ENCODE measurements at regions not wholly inside any gene's neighbourhood (a gene's known extent, or its start where the extent isn't known, plus 50 kb on each side); places are given as distances from the start of the nearest gene placed in this dataset.

DNA sequence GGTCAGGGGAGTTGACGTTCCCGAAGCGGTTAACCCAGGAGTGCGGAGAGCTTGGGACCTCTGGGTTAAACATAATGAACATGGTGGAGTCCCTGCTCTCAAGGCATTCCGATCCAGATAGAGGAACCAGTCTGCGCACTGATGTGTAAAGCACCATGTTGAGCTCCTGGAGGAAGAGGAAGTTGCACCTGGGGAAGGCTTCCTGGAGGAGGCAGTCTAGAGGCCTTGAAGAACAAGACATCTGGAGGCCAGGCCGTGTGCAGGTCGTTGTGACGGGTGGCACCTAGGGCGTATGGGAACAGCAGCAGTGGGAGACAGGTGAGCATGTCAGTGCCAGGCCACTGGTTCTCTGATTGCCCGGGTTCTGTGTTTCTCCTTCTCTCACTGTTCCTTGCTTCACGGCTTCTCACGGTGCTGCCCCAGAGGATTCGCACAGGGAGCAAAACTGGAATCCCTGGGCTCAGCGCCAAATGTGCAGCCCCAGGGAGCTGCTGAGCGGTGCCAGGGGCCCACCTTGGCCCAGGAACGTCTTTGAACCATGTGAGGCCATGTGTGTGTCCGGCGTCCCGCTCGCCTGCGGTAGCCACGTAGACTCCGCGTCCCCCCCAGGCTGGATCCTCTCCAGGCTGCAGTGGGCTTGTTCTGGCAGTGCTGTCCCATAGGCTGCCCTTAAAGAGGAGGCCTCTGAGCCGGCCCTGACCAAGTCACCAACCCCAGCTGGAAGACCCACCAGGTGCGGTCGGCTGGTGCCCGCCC is 122.9 kb upstream of the GALNT2 start:
- H3K4me3 ChIP-seq (ENCODE audit: low read depth, low read length) = no peak overlapping the region
- peak; percentile 3 for DNase-seq (ENCODE audit: low read depth)
- no peak for TF ChIP-seq POLR2A (IDR thresholded peaks at IDR 0.05; ENCODE audit: extremely low read depth, insufficient read length)
- no peak for TF ChIP-seq MYC (IDR thresholded peaks at IDR 0.05; ENCODE audit: low read depth, low read length)
- TF ChIP-seq, protein P1, sequence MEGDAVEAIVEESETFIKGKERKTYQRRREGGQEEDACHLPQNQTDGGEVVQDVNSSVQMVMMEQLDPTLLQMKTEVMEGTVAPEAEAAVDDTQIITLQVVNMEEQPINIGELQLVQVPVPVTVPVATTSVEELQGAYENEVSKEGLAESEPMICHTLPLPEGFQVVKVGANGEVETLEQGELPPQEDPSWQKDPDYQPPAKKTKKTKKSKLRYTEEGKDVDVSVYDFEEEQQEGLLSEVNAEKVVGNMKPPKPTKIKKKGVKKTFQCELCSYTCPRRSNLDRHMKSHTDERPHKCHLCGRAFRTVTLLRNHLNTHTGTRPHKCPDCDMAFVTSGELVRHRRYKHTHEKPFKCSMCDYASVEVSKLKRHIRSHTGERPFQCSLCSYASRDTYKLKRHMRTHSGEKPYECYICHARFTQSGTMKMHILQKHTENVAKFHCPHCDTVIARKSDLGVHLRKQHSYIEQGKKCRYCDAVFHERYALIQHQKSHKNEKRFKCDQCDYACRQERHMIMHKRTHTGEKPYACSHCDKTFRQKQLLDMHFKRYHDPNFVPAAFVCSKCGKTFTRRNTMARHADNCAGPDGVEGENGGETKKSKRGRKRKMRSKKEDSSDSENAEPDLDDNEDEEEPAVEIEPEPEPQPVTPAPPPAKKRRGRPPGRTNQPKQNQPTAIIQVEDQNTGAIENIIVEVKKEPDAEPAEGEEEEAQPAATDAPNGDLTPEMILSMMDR (IDR thresholded peaks at IDR 0.05; ENCODE audit: low read depth, low read length) = no peak
- TF ChIP-seq, protein P2, sequence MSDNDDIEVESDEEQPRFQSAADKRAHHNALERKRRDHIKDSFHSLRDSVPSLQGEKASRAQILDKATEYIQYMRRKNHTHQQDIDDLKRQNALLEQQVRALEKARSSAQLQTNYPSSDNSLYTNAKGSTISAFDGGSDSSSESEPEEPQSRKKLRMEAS (IDR thresholded peaks at IDR 0.05; ENCODE audit: low read depth, low read length) = no peak

DNA sequence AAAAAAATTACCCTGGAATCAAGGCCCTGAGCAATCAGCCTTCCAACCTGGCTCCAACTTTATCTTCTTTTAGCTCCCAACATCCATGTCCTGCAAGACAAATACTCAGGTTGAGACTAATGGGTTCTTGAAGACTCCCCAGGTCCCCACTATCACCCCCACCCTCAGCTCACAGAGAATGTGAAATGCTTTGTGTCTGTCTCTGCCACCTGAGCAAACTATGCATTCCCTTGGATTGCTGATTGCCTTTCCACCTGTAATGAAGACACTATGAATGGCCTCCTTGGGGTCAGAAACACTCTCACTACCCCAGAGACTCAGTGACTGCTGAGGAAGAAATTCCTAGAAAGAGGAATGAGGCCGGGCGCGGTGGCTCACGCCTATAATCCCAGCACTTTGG is 121.2 kb upstream of the GALNT2 start:
- no peak overlapping the region for H3K4me3 ChIP-seq (ENCODE audit: low read depth, low read length)
- no peak for DNase-seq (ENCODE audit: low read depth)
- TF ChIP-seq, protein P2 (IDR thresholded peaks at IDR 0.05; ENCODE audit: low read depth, low read length) = no peak
- TF ChIP-seq POLR2A (IDR thresholded peaks at IDR 0.05; ENCODE audit: extremely low read depth, insufficient read length) (no peak), MYC (IDR thresholded peaks at IDR 0.05; ENCODE audit: low read depth, low read length) (no peak)

DNA sequence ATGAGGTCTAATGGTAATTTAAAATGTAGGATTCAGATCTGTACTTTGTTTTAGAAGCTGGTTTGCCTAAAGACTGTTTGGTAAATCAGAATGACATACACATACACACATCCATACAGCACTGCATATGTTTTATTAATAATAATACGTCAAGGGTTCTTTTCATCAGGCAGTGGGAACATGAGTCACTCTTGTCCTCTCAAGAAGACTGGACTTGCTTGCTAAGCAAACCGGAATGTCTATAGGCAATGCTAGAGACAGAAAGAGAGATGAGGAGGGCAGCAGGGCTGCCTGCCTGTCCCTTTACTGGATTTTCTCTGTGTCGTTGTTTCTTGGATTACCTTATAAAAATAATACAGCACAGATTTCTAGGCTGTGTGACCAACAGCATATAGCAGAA is 119.1 kb upstream of the GALNT2 start:
- no peak overlapping the region for H3K4me3 ChIP-seq (ENCODE audit: low read depth, low read length)
- TF ChIP-seq, protein P1 (IDR thresholded peaks at IDR 0.05; ENCODE audit: low read depth, low read length) = no peak
- TF ChIP-seq POLR2A (IDR thresholded peaks at IDR 0.05; ENCODE audit: extremely low read depth, insufficient read length) (no peak), MYC (IDR thresholded peaks at IDR 0.05; ENCODE audit: low read depth, low read length) (no peak)
- TF ChIP-seq, protein P2 (IDR thresholded peaks at IDR 0.05; ENCODE audit: low read depth, low read length) = no peak
- DNase-seq (ENCODE audit: low read depth) = no peak

DNA sequence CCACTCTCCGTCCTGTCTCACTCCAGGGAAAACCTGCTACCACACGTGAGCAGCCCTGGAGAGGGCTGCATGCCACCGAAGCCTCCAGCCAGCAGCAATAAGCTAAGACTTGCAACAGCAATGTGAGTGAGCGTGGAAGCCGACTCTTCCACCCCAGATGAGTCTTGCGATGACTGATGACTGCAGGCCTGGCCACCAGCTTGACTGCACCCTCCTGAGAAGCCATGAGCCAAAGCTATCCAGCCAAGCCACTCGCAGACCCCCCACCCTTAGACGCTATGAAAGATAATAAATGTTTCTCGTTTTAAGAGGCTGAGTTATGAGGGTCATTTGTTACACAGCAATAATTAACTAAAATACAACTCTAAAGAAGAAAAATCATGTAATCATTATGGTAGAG is 118.6 kb upstream of the GALNT2 start:
- no peak for DNase-seq (ENCODE audit: low read depth)
- TF ChIP-seq, protein P1 (IDR thresholded peaks at IDR 0.05; ENCODE audit: low read depth, low read length) = no peak
- TF ChIP-seq MYC (IDR thresholded peaks at IDR 0.05; ENCODE audit: low read depth, low read length) = no peak
- TF ChIP-seq, protein P2 (IDR thresholded peaks at IDR 0.05; ENCODE audit: low read depth, low read length) = no peak
- no peak for TF ChIP-seq POLR2A (IDR thresholded peaks at IDR 0.05; ENCODE audit: extremely low read depth, insufficient read length)
- H3K4me3 ChIP-seq (ENCODE audit: low read depth, low read length) = no peak overlapping the region

DNA sequence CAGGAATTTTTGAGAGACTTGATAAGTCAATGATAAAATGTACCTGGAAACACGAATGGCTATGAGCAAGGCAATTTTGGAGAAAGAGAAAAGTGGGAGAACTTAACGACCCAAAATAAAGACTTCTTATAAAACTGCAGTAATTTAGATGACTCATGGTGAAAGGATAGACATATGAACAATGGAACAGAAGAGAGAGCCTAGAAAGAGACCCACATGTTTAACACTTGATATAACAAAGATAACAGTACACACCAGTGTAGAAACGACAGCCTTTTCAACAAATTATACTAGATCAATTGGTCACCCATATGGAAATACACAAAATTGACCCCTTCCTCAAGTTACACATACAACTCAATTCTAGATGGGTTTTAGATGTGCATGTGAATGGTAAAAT is 117.5 kb upstream of the GALNT2 start:
- no peak for DNase-seq (ENCODE audit: low read depth)
- H3K4me3 ChIP-seq (ENCODE audit: low read depth, low read length) = no peak overlapping the region
- TF ChIP-seq, protein P2 (IDR thresholded peaks at IDR 0.05; ENCODE audit: low read depth, low read length) = no peak

DNA sequence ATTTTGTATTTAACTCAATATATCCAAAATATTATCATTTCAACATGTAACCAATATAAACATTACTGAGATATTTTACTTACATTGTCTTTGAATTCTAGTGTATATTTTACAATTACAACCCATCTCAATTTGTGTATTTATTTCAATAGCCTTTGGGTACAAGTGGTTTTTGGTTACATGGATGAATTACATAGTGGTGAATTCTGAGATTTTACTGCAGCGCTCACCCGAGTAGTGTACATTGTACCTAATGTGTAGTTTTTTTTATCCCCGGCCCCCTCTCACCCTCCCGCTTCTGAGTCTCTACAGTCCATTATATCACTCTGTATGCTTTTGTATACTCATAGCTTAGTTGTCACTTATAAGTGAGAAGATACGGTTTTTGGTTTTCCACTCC is 117.0 kb upstream of the GALNT2 start:
- TF ChIP-seq MYC (IDR thresholded peaks at IDR 0.05; ENCODE audit: low read depth, low read length) (no peak), POLR2A (IDR thresholded peaks at IDR 0.05; ENCODE audit: extremely low read depth, insufficient read length) (no peak)
- TF ChIP-seq, protein P1 (IDR thresholded peaks at IDR 0.05; ENCODE audit: low read depth, low read length) = no peak
- TF ChIP-seq, protein P2 (IDR thresholded peaks at IDR 0.05; ENCODE audit: low read depth, low read length) = no peak
- DNase-seq (ENCODE audit: low read depth) = no peak
- H3K4me3 ChIP-seq (ENCODE audit: low read depth, low read length) = no peak overlapping the region

All from NB4 (cell line).